IMR-90 (cell line): ENCODE measurements at regions not wholly inside any gene's neighbourhood (a gene's known extent, or its start where the extent isn't known, plus 50 kb on each side); places are given as distances from the start of the nearest gene placed in this dataset.

ENCODE experiments used
- ATAC-seq: fragments of 200-7000 bp; cut with Tn5 transposase; 2 replicates; pipeline ENCODE4 v1.9.1; 2020; ENCODE audit warnings: low read depth, mild to moderate bottlenecking, moderate library complexity
- BruUV-seq: library from RNA; stranded (reverse); fragments of 400-500 nt; replicated peaks from 2 replicates; lab custom pipeline; 2021; lab: Mats Ljungman, UMichigan
- CTCF ChIA-PET: fragments of 300-600 bp; formaldehyde crosslinking; extraction: SDS; loops from one replicate; lab custom pipeline; 2021; ENCODE audit warnings: antibody characterized with exemption; lab: Yijun Ruan, JAX
- POLR2A ChIA-PET: fragments of 300-600 bp; sonication (Branson Sonifier 250); formaldehyde crosslinking; loops from one replicate; lab custom pipeline; 2022; ENCODE audit warnings: antibody characterized with exemption; ENCODE audit not compliant: unreplicated experiment; lab: Charles Lee
- DNase-seq: peaks from one replicate; pipeline ENCODE4 v3.0.0; 2013
- H2AFZ ChIP-seq: replicated peaks from 2 replicates; pipeline ENCODE3; 2013; ENCODE audit warnings: low read length, mild to moderate bottlenecking; ENCODE audit not compliant: poor library complexity
- H2AK5ac ChIP-seq: 2 replicates; pipeline ENCODE4 v1.6.1; 2013; ENCODE audit warnings: low read depth, low read length, inconsistent platforms
- H2AK9ac ChIP-seq: replicated peaks from 2 replicates; pipeline ENCODE3; 2013; ENCODE audit warnings: mild to moderate bottlenecking, low read depth, low read length, moderate library complexity; ENCODE audit not compliant: poor library complexity
- H2BK120ac ChIP-seq: 2 replicates; pipeline ENCODE4 v1.6.1; 2013; ENCODE audit warnings: low read depth, low read length, inconsistent platforms
- H2BK15ac ChIP-seq: 3 replicates; pipeline ENCODE4 v1.6.1; 2013; ENCODE audit warnings: low read depth, low read length, inconsistent platforms
- H2BK20ac ChIP-seq: 2 replicates; pipeline ENCODE4 v1.6.1; 2013; ENCODE audit warnings: low read depth, mild to moderate bottlenecking, inconsistent platforms, low read length, moderate library complexity
- H2BK5ac ChIP-seq: 2 replicates; pipeline ENCODE4 v1.6.1; 2013; ENCODE audit warnings: mild to moderate bottlenecking, low read depth, low read length, inconsistent platforms; ENCODE audit not compliant: poor library complexity, severe bottlenecking
- H3K14ac ChIP-seq: replicated peaks from 2 replicates; pipeline ENCODE4 v1.6.1; 2013; ENCODE audit warnings: low read depth, low read length, inconsistent platforms
- H3K18ac ChIP-seq: 2 replicates; pipeline ENCODE4 v1.6.1; 2013; ENCODE audit warnings: low read depth, low read length, control low read depth
- H3K23ac ChIP-seq: 2 replicates; pipeline ENCODE4 v1.6.1; 2013; ENCODE audit warnings: low read depth, low read length, inconsistent platforms
- H3K27ac ChIP-seq: 2 replicates; pipeline ENCODE4 v1.5.1; 2013; ENCODE audit warnings: mild to moderate bottlenecking, control low read depth, low read length; ENCODE audit not compliant: insufficient read depth
- H3K27me3 ChIP-seq: 2 replicates; pipeline ENCODE4 v1.6.1; 2013; ENCODE audit warnings: low read length; ENCODE audit not compliant: control insufficient read depth, insufficient read depth
- H3K36me3 ChIP-seq: 2 replicates; pipeline ENCODE4 v1.6.1; 2013; ENCODE audit warnings: low read length, mixed read lengths; ENCODE audit not compliant: control insufficient read depth, insufficient read depth
- H3K4ac ChIP-seq: 2 replicates; pipeline ENCODE4 v1.6.1; 2013; ENCODE audit warnings: low read depth, low read length, inconsistent platforms
- H3K4me1 ChIP-seq: 2 replicates; pipeline ENCODE4 v1.6.1; 2013; ENCODE audit warnings: low read length, mixed read lengths; ENCODE audit not compliant: control insufficient read depth, insufficient read depth
- H3K4me2 ChIP-seq: 2 replicates; pipeline ENCODE4 v1.6.1; 2013; ENCODE audit warnings: low read depth, mild to moderate bottlenecking, control low read depth, low read length, moderate library complexity
- H3K4me3 ChIP-seq: 2 replicates; pipeline ENCODE4 v1.5.1; 2013; ENCODE audit warnings: low read depth, mild to moderate bottlenecking, control low read depth, low read length, moderate library complexity; ENCODE audit not compliant: insufficient read depth
- H3K56ac ChIP-seq: 2 replicates; pipeline ENCODE4 v1.6.1; 2013; ENCODE audit warnings: low read length, inconsistent platforms; ENCODE audit not compliant: insufficient read depth; ENCODE audit errors: extremely low read depth
- H3K79me1 ChIP-seq, 2 experiments: 2 replicates each; pipeline ENCODE4 v1.6.1; 2013; ENCODE audit warnings: low read length in 2 of 2, inconsistent platforms in 1 of 2, low read depth in 1 of 2
- H3K9ac ChIP-seq: 2 replicates; pipeline ENCODE4 v1.6.1; 2013; ENCODE audit warnings: low read depth, low read length, control low read depth
- H3K9me1 ChIP-seq: 2 replicates; pipeline ENCODE4 v1.6.1; 2013; ENCODE audit warnings: low read length, inconsistent platforms; ENCODE audit not compliant: insufficient read depth
- H3K9me3 ChIP-seq: 2 replicates; pipeline ENCODE4 v1.6.1; 2013; ENCODE audit warnings: low read length; ENCODE audit not compliant: control insufficient read depth, insufficient read depth
- H4K20me1 ChIP-seq: 2 replicates; pipeline ENCODE4 v1.6.1; 2013; ENCODE audit warnings: low read length, inconsistent platforms; ENCODE audit not compliant: insufficient read depth
- H4K5ac ChIP-seq: 2 replicates; pipeline ENCODE4 v1.6.1; 2013; ENCODE audit warnings: mild to moderate bottlenecking, low read depth, low read length, control low read depth
- H4K8ac ChIP-seq, 2 experiments: 2 replicates each; pipeline ENCODE4 v1.6.1; 2013; ENCODE audit warnings: low read depth in 2 of 2, low read length in 2 of 2, control low read depth in 1 of 2, inconsistent platforms in 1 of 2
- H4K91ac ChIP-seq: 2 replicates; pipeline ENCODE4 v1.6.1; 2013; ENCODE audit warnings: low read depth, low read length, inconsistent platforms; ENCODE audit not compliant: insufficient read depth
- BHLHE40 ChIP-seq: fragments of 150-350 bp; IDR thresholded peaks from 2 replicates; pipeline ENCODE4 v1.6.1; 2016; ENCODE audit warnings: mild to moderate bottlenecking, low read depth, low read length
- CEBPB ChIP-seq: IDR thresholded peaks from 2 replicates; pipeline ENCODE4 v1.6.1; 2012; ENCODE audit warnings: low read depth, low read length, improper control_type of control experiment
- CHD1 ChIP-seq: IDR thresholded peaks from 2 replicates; pipeline ENCODE4 v1.6.1; 2012; ENCODE audit warnings: low read depth, low read length, improper control_type of control experiment
- FOS ChIP-seq: fragments of 150-350 bp; IDR thresholded peaks from 2 replicates; pipeline ENCODE4 v1.6.1; 2016; ENCODE audit warnings: low read depth, low read length
- MAFK ChIP-seq: IDR thresholded peaks from 2 replicates; pipeline ENCODE4 v1.6.1; 2012; ENCODE audit warnings: low read depth, low read length, improper control_type of control experiment
- MAZ ChIP-seq: IDR thresholded peaks from 2 replicates; pipeline ENCODE4 v1.6.1; 2012; ENCODE audit warnings: low read depth, mild to moderate bottlenecking, low read length, improper control_type of control experiment, moderate library complexity, borderline replicate concordance
- MXI1 ChIP-seq: IDR thresholded peaks from 2 replicates; pipeline ENCODE4 v1.6.1; 2012; ENCODE audit warnings: low read depth, mild to moderate bottlenecking, low read length, moderate library complexity, borderline replicate concordance
- NFE2L2 ChIP-seq: fragments of 150-350 bp; IDR thresholded peaks from 2 replicates; pipeline ENCODE4 v1.6.1; 2016; ENCODE audit warnings: low read depth, mild to moderate bottlenecking, low read length
- POLR2A ChIP-seq: IDR thresholded peaks from 2 replicates; pipeline ENCODE4 v1.6.1; 2012; ENCODE audit warnings: mild to moderate bottlenecking, low read depth, low read length
- RAD21 ChIP-seq: IDR thresholded peaks from 2 replicates; pipeline ENCODE4 v1.6.1; 2012; ENCODE audit warnings: low read length, improper control_type of control experiment
- RCOR1 ChIP-seq: IDR thresholded peaks from 2 replicates; pipeline ENCODE4 v1.6.1; 2012; ENCODE audit warnings: mild to moderate bottlenecking, low read length, improper control_type of control experiment; ENCODE audit not compliant: insufficient replicate concordance
- RFX5 ChIP-seq: IDR thresholded peaks from 2 replicates; pipeline ENCODE4 v1.8.0; 2012; ENCODE audit warnings: low read depth, mild to moderate bottlenecking, low read length, moderate library complexity
- SMC3 ChIP-seq: fragments of 150-350 bp; IDR thresholded peaks from 2 replicates; pipeline ENCODE4 v1.6.1; 2016; ENCODE audit warnings: low read depth, mild to moderate bottlenecking, antibody characterized with exemption, low read length, moderate library complexity
- WGBS, 2 experiments: methylation state at CpG; one replicate each; pipeline versions ENCODE4 v1.1.5 to v1.1.7; 2013; ENCODE audit warnings: missing lambda C conversion rate in 2 of 2; ENCODE audit not compliant: insufficient read length in 1 of 2; ENCODE audit errors: extremely low coverage in 2 of 2; 5-methylcytosine and 5-hydroxymethylcytosine counted together
- dilution Hi-C: fragments of 300-500 bp; cut with HindIII; formaldehyde crosslinking; loops from one replicate; pipeline ENCODE4 v1.14.3; 2018; ENCODE audit warnings: low sequenced_read_pairs; ENCODE audit not compliant: unreplicated experiment
- in situ Hi-C: fragments of 300-500 bp; cut with MboI; formaldehyde crosslinking; loops from 3 replicates; pipeline ENCODE4 v1.14.3; 2019; ENCODE audit warnings: low sequenced_read_pairs, inconsistent platforms, mixed read lengths
- intact Hi-C: fragments of 100-400 bp; cut with micrococcal nuclease; formaldehyde crosslinking; loops from 2 replicates; pipeline ENCODE4 v1.10.0; 2022
- TF ChIP-seq, protein P1 (sequence below): conservative IDR thresholded peaks from 2 replicates; pipeline ENCODE4 v1.5.1; 2012; ENCODE audit warnings: mild to moderate bottlenecking, low read depth, low read length, improper control_type of control experiment
- TF ChIP-seq, protein P2 (sequence below): fragments of 150-350 bp; IDR thresholded peaks from 2 replicates; pipeline ENCODE4 v1.6.1; 2017; ENCODE audit warnings: mild to moderate bottlenecking, antibody characterized with exemption, low read length, low read depth
- TF ChIP-seq, protein P3 (sequence below): fragments of 150-350 bp; IDR thresholded peaks from 2 replicates; pipeline ENCODE4 v1.6.1; 2016; ENCODE audit warnings: low read depth, mild to moderate bottlenecking, low read length, moderate library complexity, borderline replicate concordance

DNA sequence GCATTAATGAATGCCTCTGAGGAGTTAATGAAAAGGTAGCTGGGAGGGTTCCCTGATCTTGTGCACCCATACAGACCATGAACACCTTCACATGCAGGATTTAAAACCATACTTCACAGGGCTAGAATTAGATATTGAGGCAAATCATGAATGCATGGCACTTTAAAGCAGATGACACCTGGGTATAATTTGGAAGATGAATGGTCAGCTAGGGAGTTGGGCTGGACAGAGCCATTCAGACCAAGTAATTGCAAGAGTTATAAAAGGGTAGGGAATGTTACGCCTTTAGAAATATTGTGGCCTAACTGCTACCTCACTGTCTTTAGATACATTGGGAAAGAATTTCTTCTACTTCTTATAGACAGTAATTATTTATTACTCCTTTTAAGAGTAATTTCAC lies 89.1 kb upstream of the ZNF827 start:
- no peak overlapping the region for H3K23ac ChIP-seq
- in situ Hi-C loops (no loop called here), dilution Hi-C loops (no loop called here), intact Hi-C loops (loop anchor here (5.0 kb wide), 1 partner anchor 195 kb away; no protein-coding TSS in a partner anchor)
- no TSS peak for BruUV-seq
- no peaks in the 10 kb centered on the region for H3K9me1 ChIP-seq
- H4K91ac ChIP-seq: no peak overlapping the region
- no peak overlapping the region for H3K9ac ChIP-seq
- H3K4me1 ChIP-seq: no peaks in the 10 kb centered on the region
- no peaks in the 10 kb centered on the region for H4K20me1 ChIP-seq
- CTCF ChIA-PET: no interaction called here
- no peak overlapping the region for H3K4ac ChIP-seq
- TF ChIP-seq MXI1 (no peak), CHD1 (no peak), MAZ (no peak), POLR2A (no peak), MAFK (no peak), RFX5 (no peak), FOS (no peak), SMC3 (no peak), RCOR1 (no peak), CEBPB (no peak), BHLHE40 (no peak), RAD21 (no peak), NFE2L2 (no peak)
- TF ChIP-seq, protein P1, sequence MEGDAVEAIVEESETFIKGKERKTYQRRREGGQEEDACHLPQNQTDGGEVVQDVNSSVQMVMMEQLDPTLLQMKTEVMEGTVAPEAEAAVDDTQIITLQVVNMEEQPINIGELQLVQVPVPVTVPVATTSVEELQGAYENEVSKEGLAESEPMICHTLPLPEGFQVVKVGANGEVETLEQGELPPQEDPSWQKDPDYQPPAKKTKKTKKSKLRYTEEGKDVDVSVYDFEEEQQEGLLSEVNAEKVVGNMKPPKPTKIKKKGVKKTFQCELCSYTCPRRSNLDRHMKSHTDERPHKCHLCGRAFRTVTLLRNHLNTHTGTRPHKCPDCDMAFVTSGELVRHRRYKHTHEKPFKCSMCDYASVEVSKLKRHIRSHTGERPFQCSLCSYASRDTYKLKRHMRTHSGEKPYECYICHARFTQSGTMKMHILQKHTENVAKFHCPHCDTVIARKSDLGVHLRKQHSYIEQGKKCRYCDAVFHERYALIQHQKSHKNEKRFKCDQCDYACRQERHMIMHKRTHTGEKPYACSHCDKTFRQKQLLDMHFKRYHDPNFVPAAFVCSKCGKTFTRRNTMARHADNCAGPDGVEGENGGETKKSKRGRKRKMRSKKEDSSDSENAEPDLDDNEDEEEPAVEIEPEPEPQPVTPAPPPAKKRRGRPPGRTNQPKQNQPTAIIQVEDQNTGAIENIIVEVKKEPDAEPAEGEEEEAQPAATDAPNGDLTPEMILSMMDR: no peak
- TF ChIP-seq, protein P2, sequence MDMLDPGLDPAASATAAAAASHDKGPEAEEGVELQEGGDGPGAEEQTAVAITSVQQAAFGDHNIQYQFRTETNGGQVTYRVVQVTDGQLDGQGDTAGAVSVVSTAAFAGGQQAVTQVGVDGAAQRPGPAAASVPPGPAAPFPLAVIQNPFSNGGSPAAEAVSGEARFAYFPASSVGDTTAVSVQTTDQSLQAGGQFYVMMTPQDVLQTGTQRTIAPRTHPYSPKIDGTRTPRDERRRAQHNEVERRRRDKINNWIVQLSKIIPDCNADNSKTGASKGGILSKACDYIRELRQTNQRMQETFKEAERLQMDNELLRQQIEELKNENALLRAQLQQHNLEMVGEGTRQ: no peak
- TF ChIP-seq, protein P3, sequence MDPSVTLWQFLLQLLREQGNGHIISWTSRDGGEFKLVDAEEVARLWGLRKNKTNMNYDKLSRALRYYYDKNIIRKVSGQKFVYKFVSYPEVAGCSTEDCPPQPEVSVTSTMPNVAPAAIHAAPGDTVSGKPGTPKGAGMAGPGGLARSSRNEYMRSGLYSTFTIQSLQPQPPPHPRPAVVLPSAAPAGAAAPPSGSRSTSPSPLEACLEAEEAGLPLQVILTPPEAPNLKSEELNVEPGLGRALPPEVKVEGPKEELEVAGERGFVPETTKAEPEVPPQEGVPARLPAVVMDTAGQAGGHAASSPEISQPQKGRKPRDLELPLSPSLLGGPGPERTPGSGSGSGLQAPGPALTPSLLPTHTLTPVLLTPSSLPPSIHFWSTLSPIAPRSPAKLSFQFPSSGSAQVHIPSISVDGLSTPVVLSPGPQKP: no peak
- H2BK5ac ChIP-seq: no peak overlapping the region
- no peak overlapping the region for H3K14ac ChIP-seq
- no peak overlapping the region for H4K8ac ChIP-seq
- no peak for DNase-seq
- H3K27ac ChIP-seq: no peak overlapping the region
- H2AK9ac ChIP-seq: no peak overlapping the region
- H2BK120ac ChIP-seq: no peak overlapping the region
- POLR2A ChIA-PET: no interaction called here
- ATAC-seq: no peak
- WGBS, 2 experiments: no CpG with 5 or more reads among the region's 1 CpG
- no peak overlapping the region for H2BK20ac ChIP-seq
- H2AFZ ChIP-seq: no peak overlapping the region
- H3K4me3 ChIP-seq: no peak overlapping the region
- no peak overlapping the region for H2AK5ac ChIP-seq
- H3K36me3 ChIP-seq: no peaks in the 10 kb centered on the region
- H3K18ac ChIP-seq: no peak overlapping the region
- H3K9me3 ChIP-seq: no peaks in the 10 kb centered on the region
- no peak overlapping the region for H3K56ac ChIP-seq
- H3K27me3 ChIP-seq: no peaks in the 10 kb centered on the region
- no peak overlapping the region for H3K4me2 ChIP-seq
- H2BK15ac ChIP-seq: no peak overlapping the region
- no peak overlapping the region for H4K5ac ChIP-seq
- no peaks in the 10 kb centered on the region for H3K79me1 ChIP-seq
